ENCODE measurements at regions not wholly inside any gene's neighbourhood (a gene's known extent, or its start where the extent isn't known, plus 50 kb on each side); places are given as distances from the start of the nearest gene placed in this dataset.

DNA sequence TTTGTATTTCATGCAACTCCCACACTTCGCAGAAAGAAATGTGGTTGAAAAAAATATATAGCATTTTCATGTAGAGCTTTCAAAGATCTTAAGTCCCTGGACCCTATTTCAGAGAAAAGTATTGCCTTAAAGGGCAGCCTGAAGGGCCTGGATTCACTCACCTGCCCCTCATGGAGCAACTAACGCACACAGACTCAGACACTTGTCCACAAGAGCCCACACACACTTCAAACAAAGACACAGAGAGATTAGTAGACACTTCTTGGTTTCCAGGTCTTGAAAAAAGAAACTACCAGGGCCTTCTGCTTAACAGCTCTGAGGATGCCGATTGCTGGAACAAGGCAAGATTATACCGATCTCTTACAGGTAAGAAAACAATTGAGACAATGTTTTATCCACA lies 122.2 kb downstream of the ZBTB18 start:
- TF ChIP-seq, protein P1, sequence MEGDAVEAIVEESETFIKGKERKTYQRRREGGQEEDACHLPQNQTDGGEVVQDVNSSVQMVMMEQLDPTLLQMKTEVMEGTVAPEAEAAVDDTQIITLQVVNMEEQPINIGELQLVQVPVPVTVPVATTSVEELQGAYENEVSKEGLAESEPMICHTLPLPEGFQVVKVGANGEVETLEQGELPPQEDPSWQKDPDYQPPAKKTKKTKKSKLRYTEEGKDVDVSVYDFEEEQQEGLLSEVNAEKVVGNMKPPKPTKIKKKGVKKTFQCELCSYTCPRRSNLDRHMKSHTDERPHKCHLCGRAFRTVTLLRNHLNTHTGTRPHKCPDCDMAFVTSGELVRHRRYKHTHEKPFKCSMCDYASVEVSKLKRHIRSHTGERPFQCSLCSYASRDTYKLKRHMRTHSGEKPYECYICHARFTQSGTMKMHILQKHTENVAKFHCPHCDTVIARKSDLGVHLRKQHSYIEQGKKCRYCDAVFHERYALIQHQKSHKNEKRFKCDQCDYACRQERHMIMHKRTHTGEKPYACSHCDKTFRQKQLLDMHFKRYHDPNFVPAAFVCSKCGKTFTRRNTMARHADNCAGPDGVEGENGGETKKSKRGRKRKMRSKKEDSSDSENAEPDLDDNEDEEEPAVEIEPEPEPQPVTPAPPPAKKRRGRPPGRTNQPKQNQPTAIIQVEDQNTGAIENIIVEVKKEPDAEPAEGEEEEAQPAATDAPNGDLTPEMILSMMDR (conservative IDR thresholded peaks at IDR 0.05): no peak
- TF ChIP-seq EZH2 (IDR thresholded peaks at IDR 0.05; ENCODE audit: low read depth): no peak

All from PC-9 (cell line).